NCI-H526 (cell line): ENCODE measurements at regions not wholly inside any gene's neighbourhood (a gene's known extent, or its start where the extent isn't known, plus 50 kb on each side); places are given as distances from the start of the nearest gene placed in this dataset.
"Not testable (repeated sequence)": the region's sequence is repeated elsewhere in the genome, so short reads cannot be mapped to it uniquely, and the experiment has no call there.

Experiments used
- DNase-seq, 2 experiments: peaks; one replicate each; lab custom pipeline; 2025; lab: John Stamatoyannopoulos, UW

- DNase-seq: no peak
Observed at GRCh38 chr5:86232246-86232645, 385.5 kb upstream of the COX7C start.

GRCh38 chr5:86244153-86244552, 373.6 kb upstream of the COX7C start:
- no peak for DNase-seq

GRCh38 chr5:86257871-86258270, 359.9 kb upstream of the COX7C start:
- DNase-seq: no peak

- DNase-seq: not testable (repeated sequence)
Observed at GRCh38 chr5:86284400-86285190, 333.1 kb upstream of the COX7C start.

GRCh38 chr5:86287437-86287836, 330.3 kb upstream of the COX7C start:
- not testable (repeated sequence) for DNase-seq

- DNase-seq: not testable (repeated sequence)
Observed at GRCh38 chr5:86289786-86290185, 328.0 kb upstream of the COX7C start.

- not testable (repeated sequence) for DNase-seq
Observed at GRCh38 chr5:86292811-86293210, 324.9 kb upstream of the COX7C start.

GRCh38 chr5:86302643-86303042, 315.1 kb upstream of the COX7C start:
- not testable (repeated sequence) for DNase-seq

GRCh38 chr5:86305050-86305449, 312.7 kb upstream of the COX7C start:
- peak in 1 of 2 experiments; percentile 23 for DNase-seq

GRCh38 chr5:86314951-86315350, 302.8 kb upstream of the COX7C start:
- DNase-seq: no peak

GRCh38 chr5:86320266-86320665, 297.5 kb upstream of the COX7C start:
- DNase-seq: no peak

GRCh38 chr5:86329318-86329717, 288.4 kb upstream of the COX7C start:
- DNase-seq: no peak

- no peak for DNase-seq
Observed at GRCh38 chr5:86330736-86331135, 287.0 kb upstream of the COX7C start.

GRCh38 chr5:86332851-86333250, 284.9 kb upstream of the COX7C start:
- no peak for DNase-seq

GRCh38 chr5:86337667-86338460, 279.9 kb upstream of the COX7C start:
- no peak for DNase-seq

GRCh38 chr5:86354664-86355063, 263.1 kb upstream of the COX7C start:
- no peak for DNase-seq

- no peak for DNase-seq
Observed at GRCh38 chr5:86360801-86361200, 256.9 kb upstream of the COX7C start.

GRCh38 chr5:86371061-86371460, 246.7 kb upstream of the COX7C start:
- DNase-seq: no peak

- DNase-seq: no peak
Observed at GRCh38 chr5:86374611-86375010, 243.1 kb upstream of the COX7C start.

- no peak for DNase-seq
Observed at GRCh38 chr5:86376214-86376613, 241.5 kb upstream of the COX7C start.

- DNase-seq: no peak
Observed at GRCh38 chr5:86403190-86403589, 214.6 kb upstream of the COX7C start.

- DNase-seq: no peak
Observed at GRCh38 chr5:86404256-86404655, 213.5 kb upstream of the COX7C start.

GRCh38 chr5:86407711-86408110, 210.0 kb upstream of the COX7C start:
- no peak for DNase-seq
